HEK293 (cell line): ENCODE measurements at regions not wholly inside any gene's neighbourhood (a gene's known extent, or its start where the extent isn't known, plus 50 kb on each side); places are given as distances from the start of the nearest gene placed in this dataset.

Experiments
- HOXA7 ChIP-seq: sonication (generic); formaldehyde crosslinking; IDR thresholded peaks from 2 replicates; pipeline ENCODE4 v1.8.1; 2022; ENCODE audit warnings: missing genetic modification reagents, borderline replicate concordance
- SCRT1 ChIP-seq: fragments of 450-650 bp; formaldehyde crosslinking; IDR thresholded peaks from 2 replicates; pipeline ENCODE4 v1.5.1; 2016; ENCODE audit warnings: missing biosample characterization, missing genetic modification characterization, borderline replicate concordance
- SP2 ChIP-seq: fragments of 450-650 bp; formaldehyde crosslinking; IDR thresholded peaks from 2 replicates; pipeline ENCODE4 v1.5.1; 2016; ENCODE audit warnings: missing biosample characterization, missing genetic modification characterization
- YY1 ChIP-seq: fragments of 450-650 bp; formaldehyde crosslinking; IDR thresholded peaks from 2 replicates; pipeline ENCODE4 v1.5.1; 2018; ENCODE audit warnings: missing biosample characterization, missing genetic modification characterization
- ZNF121 ChIP-seq: fragments of 450-650 bp; formaldehyde crosslinking; IDR thresholded peaks from 2 replicates; pipeline ENCODE4 v1.5.1; 2016; ENCODE audit warnings: missing biosample characterization, missing genetic modification characterization
- ZNF610 ChIP-seq: fragments of 450-650 bp; formaldehyde crosslinking; IDR thresholded peaks from 2 replicates; pipeline ENCODE4 v1.5.1; 2016; ENCODE audit warnings: missing biosample characterization, missing genetic modification characterization, borderline replicate concordance
- ZNF768 ChIP-seq: fragments of 450-650 bp; formaldehyde crosslinking; IDR thresholded peaks from 2 replicates; pipeline ENCODE4 v1.5.1; 2018; ENCODE audit warnings: missing biosample characterization, mild to moderate bottlenecking, missing genetic modification characterization
- ZNF843 ChIP-seq: fragments of 450-650 bp; formaldehyde crosslinking; IDR thresholded peaks from 2 replicates; pipeline ENCODE4 v1.5.1; 2016; ENCODE audit warnings: missing biosample characterization, missing genetic modification characterization
- TF ChIP-seq, protein P1 (sequence below): fragments of 450-650 bp; formaldehyde crosslinking; IDR thresholded peaks from 2 replicates; pipeline ENCODE4 v1.5.1; 2016; ENCODE audit warnings: missing biosample characterization, missing genetic modification characterization
- TF ChIP-seq, protein P2 (sequence below): fragments of 450-650 bp; formaldehyde crosslinking; IDR thresholded peaks from 2 replicates; pipeline ENCODE4 v1.5.1; 2016; ENCODE audit warnings: missing biosample characterization, missing genetic modification characterization
- TF ChIP-seq, protein P3 (sequence below): fragments of 450-650 bp; formaldehyde crosslinking; conservative IDR thresholded peaks from 2 replicates; pipeline ENCODE4 v1.5.1; 2016; ENCODE audit warnings: low read depth, missing biosample characterization, missing genetic modification characterization

DNA sequence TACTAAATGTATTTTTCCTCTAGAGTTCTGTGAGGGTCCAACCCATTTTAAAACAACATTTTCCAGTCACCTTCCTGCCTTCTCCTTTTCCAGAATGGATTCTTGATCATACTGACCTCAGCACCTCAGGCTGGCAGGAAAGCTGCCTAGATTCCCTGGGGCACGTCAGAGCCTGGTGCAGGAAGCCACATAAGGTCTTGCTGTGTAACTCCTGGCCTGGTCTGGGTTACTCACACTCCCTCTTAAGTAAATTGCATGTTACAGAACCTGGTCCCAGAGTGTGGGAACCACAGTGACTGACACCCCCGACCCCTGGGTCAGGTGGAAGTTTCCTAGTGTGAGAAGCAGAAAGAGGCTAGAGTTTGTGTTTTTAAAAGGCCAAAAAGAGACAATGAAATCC, 209.8 kb downstream of the SPTSSA start:
- TF ChIP-seq, protein P1, sequence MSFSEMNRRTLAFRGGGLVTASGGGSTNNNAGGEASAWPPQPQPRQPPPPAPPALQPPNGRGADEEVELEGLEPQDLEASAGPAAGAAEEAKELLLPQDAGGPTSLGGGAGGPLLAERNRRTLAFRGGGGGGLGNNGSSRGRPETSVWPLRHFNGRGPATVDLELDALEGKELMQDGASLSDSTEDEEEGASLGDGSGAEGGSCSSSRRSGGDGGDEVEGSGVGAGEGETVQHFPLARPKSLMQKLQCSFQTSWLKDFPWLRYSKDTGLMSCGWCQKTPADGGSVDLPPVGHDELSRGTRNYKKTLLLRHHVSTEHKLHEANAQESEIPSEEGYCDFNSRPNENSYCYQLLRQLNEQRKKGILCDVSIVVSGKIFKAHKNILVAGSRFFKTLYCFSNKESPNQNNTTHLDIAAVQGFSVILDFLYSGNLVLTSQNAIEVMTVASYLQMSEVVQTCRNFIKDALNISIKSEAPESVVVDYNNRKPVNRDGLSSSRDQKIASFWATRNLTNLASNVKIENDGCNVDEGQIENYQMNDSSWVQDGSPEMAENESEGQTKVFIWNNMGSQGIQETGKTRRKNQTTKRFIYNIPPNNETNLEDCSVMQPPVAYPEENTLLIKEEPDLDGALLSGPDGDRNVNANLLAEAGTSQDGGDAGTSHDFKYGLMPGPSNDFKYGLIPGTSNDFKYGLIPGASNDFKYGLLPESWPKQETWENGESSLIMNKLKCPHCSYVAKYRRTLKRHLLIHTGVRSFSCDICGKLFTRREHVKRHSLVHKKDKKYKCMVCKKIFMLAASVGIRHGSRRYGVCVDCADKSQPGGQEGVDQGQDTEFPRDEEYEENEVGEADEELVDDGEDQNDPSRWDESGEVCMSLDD (tag by site-specific recombination) = no peak
- TF ChIP-seq ZNF843 (tag by site-specific recombination) = no peak
- TF ChIP-seq, protein P2, sequence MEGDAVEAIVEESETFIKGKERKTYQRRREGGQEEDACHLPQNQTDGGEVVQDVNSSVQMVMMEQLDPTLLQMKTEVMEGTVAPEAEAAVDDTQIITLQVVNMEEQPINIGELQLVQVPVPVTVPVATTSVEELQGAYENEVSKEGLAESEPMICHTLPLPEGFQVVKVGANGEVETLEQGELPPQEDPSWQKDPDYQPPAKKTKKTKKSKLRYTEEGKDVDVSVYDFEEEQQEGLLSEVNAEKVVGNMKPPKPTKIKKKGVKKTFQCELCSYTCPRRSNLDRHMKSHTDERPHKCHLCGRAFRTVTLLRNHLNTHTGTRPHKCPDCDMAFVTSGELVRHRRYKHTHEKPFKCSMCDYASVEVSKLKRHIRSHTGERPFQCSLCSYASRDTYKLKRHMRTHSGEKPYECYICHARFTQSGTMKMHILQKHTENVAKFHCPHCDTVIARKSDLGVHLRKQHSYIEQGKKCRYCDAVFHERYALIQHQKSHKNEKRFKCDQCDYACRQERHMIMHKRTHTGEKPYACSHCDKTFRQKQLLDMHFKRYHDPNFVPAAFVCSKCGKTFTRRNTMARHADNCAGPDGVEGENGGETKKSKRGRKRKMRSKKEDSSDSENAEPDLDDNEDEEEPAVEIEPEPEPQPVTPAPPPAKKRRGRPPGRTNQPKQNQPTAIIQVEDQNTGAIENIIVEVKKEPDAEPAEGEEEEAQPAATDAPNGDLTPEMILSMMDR (tag by site-specific recombination) = no peak
- TF ChIP-seq YY1 (tag by site-specific recombination) = no peak
- TF ChIP-seq SCRT1 (tag by site-specific recombination) = no peak
- TF ChIP-seq SP2 (tag by site-specific recombination) = no peak
- TF ChIP-seq ZNF768 (tag by site-specific recombination) = no peak
- TF ChIP-seq, protein P3, sequence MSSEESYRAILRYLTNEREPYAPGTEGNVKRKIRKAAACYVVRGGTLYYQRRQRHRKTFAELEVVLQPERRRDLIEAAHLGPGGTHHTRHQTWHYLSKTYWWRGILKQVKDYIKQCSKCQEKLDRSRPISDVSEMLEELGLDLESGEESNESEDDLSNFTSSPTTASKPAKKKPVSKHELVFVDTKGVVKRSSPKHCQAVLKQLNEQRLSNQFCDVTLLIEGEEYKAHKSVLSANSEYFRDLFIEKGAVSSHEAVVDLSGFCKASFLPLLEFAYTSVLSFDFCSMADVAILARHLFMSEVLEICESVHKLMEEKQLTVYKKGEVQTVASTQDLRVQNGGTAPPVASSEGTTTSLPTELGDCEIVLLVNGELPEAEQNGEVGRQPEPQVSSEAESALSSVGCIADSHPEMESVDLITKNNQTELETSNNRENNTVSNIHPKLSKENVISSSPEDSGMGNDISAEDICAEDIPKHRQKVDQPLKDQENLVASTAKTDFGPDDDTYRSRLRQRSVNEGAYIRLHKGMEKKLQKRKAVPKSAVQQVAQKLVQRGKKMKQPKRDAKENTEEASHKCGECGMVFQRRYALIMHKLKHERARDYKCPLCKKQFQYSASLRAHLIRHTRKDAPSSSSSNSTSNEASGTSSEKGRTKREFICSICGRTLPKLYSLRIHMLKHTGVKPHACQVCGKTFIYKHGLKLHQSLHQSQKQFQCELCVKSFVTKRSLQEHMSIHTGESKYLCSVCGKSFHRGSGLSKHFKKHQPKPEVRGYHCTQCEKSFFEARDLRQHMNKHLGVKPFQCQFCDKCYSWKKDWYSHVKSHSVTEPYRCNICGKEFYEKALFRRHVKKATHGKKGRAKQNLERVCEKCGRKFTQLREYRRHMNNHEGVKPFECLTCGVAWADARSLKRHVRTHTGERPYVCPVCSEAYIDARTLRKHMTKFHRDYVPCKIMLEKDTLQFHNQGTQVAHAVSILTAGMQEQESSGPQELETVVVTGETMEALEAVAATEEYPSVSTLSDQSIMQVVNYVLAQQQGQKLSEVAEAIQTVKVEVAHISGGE (tag by site-specific recombination) = no peak
- no peak for TF ChIP-seq HOXA7 (CRISPR knock-in tag)
- no peak for TF ChIP-seq ZNF610 (tag by site-specific recombination)
- no peak for TF ChIP-seq ZNF121 (tag by site-specific recombination)
